Neuronal stem cell (in vitro differentiated cells): ENCODE measurements at regions not wholly inside any gene's neighbourhood (a gene's known extent, or its start where the extent isn't known, plus 50 kb on each side); places are given as distances from the start of the nearest gene placed in this dataset.

Experiments
- DNase-seq: peaks from one replicate; pipeline ENCODE4 v3.0.0-alpha.2; 2013; ENCODE audit warnings: low spot score
- H2AFZ ChIP-seq: one replicate; pipeline ENCODE4 v1.6.1; 2013; ENCODE audit warnings: mild to moderate bottlenecking, low read length, inconsistent platforms
- H2AK5ac ChIP-seq: 2 replicates; pipeline ENCODE4 v1.6.1; 2013; ENCODE audit warnings: low read depth, mild to moderate bottlenecking, inconsistent platforms, low read length, moderate library complexity, mixed read lengths
- H2BK120ac ChIP-seq: 2 replicates; pipeline ENCODE4 v1.6.1; 2013; ENCODE audit warnings: low read depth, mild to moderate bottlenecking, inconsistent platforms, low read length, moderate library complexity, mixed read lengths
- H2BK12ac ChIP-seq: one replicate; pipeline ENCODE4 v1.6.1; 2013; ENCODE audit warnings: low read length, inconsistent platforms
- H2BK15ac ChIP-seq: 2 replicates; pipeline ENCODE4 v1.6.1; 2013; ENCODE audit warnings: mild to moderate bottlenecking, low read length, inconsistent platforms, mixed read lengths
- H2BK5ac ChIP-seq: one replicate; pipeline ENCODE4 v1.6.1; 2013; ENCODE audit warnings: inconsistent platforms, mild to moderate bottlenecking, low read length, moderate library complexity
- H3K14ac ChIP-seq: one replicate; pipeline ENCODE4 v1.6.1; 2013; ENCODE audit warnings: low read length, inconsistent platforms
- H3K18ac ChIP-seq: 2 replicates; pipeline ENCODE4 v1.6.1; 2013; ENCODE audit warnings: low read length, inconsistent platforms
- H3K23ac ChIP-seq: 2 replicates; pipeline ENCODE4 v1.6.1; 2013; ENCODE audit warnings: low read depth, mild to moderate bottlenecking, mixed read lengths, low read length, inconsistent platforms; ENCODE audit not compliant: poor library complexity
- H3K27ac ChIP-seq: replicated peaks from 3 replicates; pipeline ENCODE4 v1.5.1; 2013; ENCODE audit warnings: low read length, inconsistent platforms
- H3K27me3 ChIP-seq, 3 experiments: 2 replicates each; pipeline ENCODE4 v1.6.1; 2013; ENCODE audit warnings: low read length in 3 of 3, mild to moderate bottlenecking in 2 of 3, inconsistent platforms in 1 of 3, low read depth in 1 of 3, mixed read lengths in 1 of 3, moderate library complexity in 1 of 3; ENCODE audit not compliant: control insufficient read depth in 3 of 3, insufficient read depth in 3 of 3
- H3K36me3 ChIP-seq, 2 donors: replicated peaks in 1 of 2; 2 replicates each; pipeline ENCODE4 v1.6.1; 2013; ENCODE audit warnings: low read length in 2 of 2; ENCODE audit not compliant: control insufficient read depth in 2 of 2, insufficient read depth in 2 of 2
- H3K4ac ChIP-seq: 2 replicates; pipeline ENCODE4 v1.6.1; 2013; ENCODE audit warnings: inconsistent platforms, mild to moderate bottlenecking, low read length, moderate library complexity
- H3K4me1 ChIP-seq, 2 donors: 1 replicate in 1 of 2; 2 replicates in 1 of 2; pipeline ENCODE4 v1.6.1; 2013; ENCODE audit warnings: low read length in 2 of 2, low read depth in 1 of 2; ENCODE audit not compliant: control insufficient read depth in 2 of 2, insufficient read depth in 1 of 2
- H3K4me2 ChIP-seq: one replicate; pipeline ENCODE4 v1.6.1; 2013; ENCODE audit warnings: mild to moderate bottlenecking, low read length, inconsistent platforms; ENCODE audit not compliant: insufficient read depth, poor library complexity, severe bottlenecking
- H3K4me3 ChIP-seq, 2 donors: 2 replicates each; pipeline ENCODE4 v1.5.1; 2013; ENCODE audit warnings: low read length in 2 of 2, mild to moderate bottlenecking in 2 of 2, inconsistent platforms in 1 of 2, moderate library complexity in 1 of 2
- H3K79me1 ChIP-seq: one replicate; pipeline ENCODE4 v1.6.1; 2013; ENCODE audit warnings: low read depth, mild to moderate bottlenecking, inconsistent platforms, low read length, moderate library complexity
- H3K9ac ChIP-seq: one replicate; pipeline ENCODE4 v1.6.1; 2013; ENCODE audit warnings: mild to moderate bottlenecking, low read depth, low read length, inconsistent platforms; ENCODE audit not compliant: poor library complexity
- H3K9me3 ChIP-seq, 2 donors: replicated peaks in 1 of 2; 2 replicates each; pipeline versions ENCODE3 to v1.6.1; 2013; ENCODE audit warnings: low read length in 2 of 2, mild to moderate bottlenecking in 2 of 2, inconsistent platforms in 1 of 2, low read depth in 1 of 2, mixed read lengths in 1 of 2, moderate library complexity in 1 of 2; ENCODE audit not compliant: control insufficient read depth in 2 of 2, insufficient read depth in 1 of 2
- H4K8ac ChIP-seq: one replicate; pipeline ENCODE4 v1.6.1; 2013; ENCODE audit warnings: low read depth, mild to moderate bottlenecking, inconsistent platforms, low read length, moderate library complexity
- H4K91ac ChIP-seq: one replicate; pipeline ENCODE4 v1.6.1; 2013; ENCODE audit warnings: low read length, low read depth, mild to moderate bottlenecking, inconsistent platforms; ENCODE audit not compliant: poor library complexity
- WGBS, 2 donors: extraction: QIAGEN DNeasy Blood & Tissue Kit; methylation state at CpG; one replicate each; pipeline ENCODE4 v1.1.7; 2013; ENCODE audit warnings: missing lambda C conversion rate in 2 of 2, mixed read lengths in 1 of 2; ENCODE audit not compliant: insufficient read length in 2 of 2, insufficient replicate concordance in 1 of 2; ENCODE audit errors: extremely low coverage in 2 of 2; 5-methylcytosine and 5-hydroxymethylcytosine counted together

GRCh38 chr12:58648176-58648575, 272.1 kb downstream of the LRIG3 start:
- Histone ChIP-seq H2BK15ac (no peak overlapping the region), H4K91ac (no peak overlapping the region), H3K36me3 (no peaks in the 10 kb centered on the region), H3K79me1 (no peaks in the 10 kb centered on the region), H3K4ac (no peak overlapping the region), H3K9me3 (no peaks in the 10 kb centered on the region), H2BK5ac (no peak overlapping the region), H3K4me1 (no peaks in the 10 kb centered on the region), H2AFZ (no peak overlapping the region), H3K18ac (no peak overlapping the region), H3K27ac (no peak overlapping the region), H3K9ac (no peak overlapping the region), H2BK120ac (no peak overlapping the region), H2BK12ac (no peak overlapping the region), H2AK5ac (no peak overlapping the region), H3K14ac (no peak overlapping the region), H3K4me2 (no peak overlapping the region), H3K23ac (no peak overlapping the region), H3K27me3 (no peaks in the 10 kb centered on the region), H4K8ac (no peak overlapping the region), H3K4me3 (no peak overlapping the region)
- no peak for DNase-seq
- no CpG with 5 or more reads among the region's 4 CpGs for WGBS, 2 donors

DNA sequence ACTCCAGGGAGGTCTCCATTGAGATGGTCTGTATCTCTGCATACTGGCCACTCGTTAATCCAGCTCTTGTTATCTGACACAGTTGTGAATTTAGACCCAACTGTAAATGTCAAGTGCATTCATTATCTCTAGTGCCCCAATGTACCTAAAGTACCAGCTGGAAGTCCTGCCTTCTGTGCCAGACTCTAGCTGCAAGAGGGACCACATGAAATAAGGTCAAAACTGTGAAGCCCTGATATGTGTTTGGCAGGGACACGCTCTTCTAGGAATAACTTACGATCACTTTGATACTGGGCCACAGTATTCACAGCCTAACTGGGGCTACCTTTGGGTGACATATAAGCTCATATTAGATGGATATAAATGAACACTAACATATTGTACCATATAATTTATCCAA, 268.5 kb downstream of the LRIG3 start:
- H3K79me1 ChIP-seq = no peaks in the 10 kb centered on the region
- no CpG with 5 or more reads among the region's 3 CpGs for WGBS, 2 donors
- H3K9me3 ChIP-seq = peaks cover 3% of the 10 kb centered on the region in 2 donors

DNA sequence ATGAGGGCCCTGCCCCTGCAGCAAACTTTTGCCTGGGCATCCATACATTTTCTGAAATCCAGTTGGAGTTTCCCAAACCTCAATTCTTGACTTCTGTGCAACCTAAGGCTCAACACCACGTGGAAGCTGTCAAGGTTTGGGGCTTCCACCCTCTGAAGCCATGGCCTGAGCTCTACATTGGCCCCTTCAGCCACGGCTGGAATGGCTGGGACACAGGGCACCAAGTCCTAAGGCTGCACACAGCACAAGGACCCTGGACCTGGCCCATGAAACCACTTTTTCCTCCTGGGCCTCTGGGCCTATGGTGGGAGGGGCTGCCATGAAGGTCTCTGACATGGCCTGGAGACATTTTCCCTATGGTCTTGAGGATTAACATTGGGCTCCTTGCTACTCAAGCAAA, 266.3 kb downstream of the LRIG3 start:
- H2BK15ac ChIP-seq = no peak overlapping the region
- no peak overlapping the region for H3K4me3 ChIP-seq
- no peak overlapping the region for H2BK5ac ChIP-seq
- no peaks in the 10 kb centered on the region for H3K27me3 ChIP-seq
- H3K4me2 ChIP-seq = no peak overlapping the region
- no peak overlapping the region for H3K4ac ChIP-seq
- H2AFZ ChIP-seq = no peak overlapping the region
- no CpG with 5 or more reads among the region's 2 CpGs for WGBS, 2 donors
- no peak overlapping the region for H2AK5ac ChIP-seq
- no peaks in the 10 kb centered on the region for H3K79me1 ChIP-seq
- no peak overlapping the region for H4K8ac ChIP-seq
- no peak overlapping the region for H3K27ac ChIP-seq
- H4K91ac ChIP-seq = no peak overlapping the region
- H3K9me3 ChIP-seq = peaks cover 3% of the 10 kb centered on the region in 2 donors
- no peak overlapping the region for H3K14ac ChIP-seq
- no peaks in the 10 kb centered on the region for H3K36me3 ChIP-seq
- no peak for DNase-seq
- H3K9ac ChIP-seq = no peak overlapping the region
- H3K18ac ChIP-seq = no peak overlapping the region
- H3K4me1 ChIP-seq = no peaks in the 10 kb centered on the region
- H2BK12ac ChIP-seq = no peak overlapping the region
- H3K23ac ChIP-seq = no peak overlapping the region
- no peak overlapping the region for H2BK120ac ChIP-seq

More for the DNA sequence above, 268.5 kb downstream of the LRIG3 start:
- Histone ChIP-seq H3K14ac (no peak overlapping the region), H2BK15ac (no peak overlapping the region), H3K18ac (no peak overlapping the region), H4K8ac (no peak overlapping the region), H3K27ac (no peak overlapping the region), H2AK5ac (no peak overlapping the region), H3K4me3 (no peak overlapping the region), H3K4ac (no peak overlapping the region), H3K4me1 (no peaks in the 10 kb centered on the region), H2AFZ (no peak overlapping the region), H2BK120ac (no peak overlapping the region), H3K23ac (no peak overlapping the region), H4K91ac (no peak overlapping the region), H2BK12ac (no peak overlapping the region), H3K4me2 (no peak overlapping the region), H3K27me3 (no peaks in the 10 kb centered on the region), H2BK5ac (no peak overlapping the region), H3K36me3 (no peaks in the 10 kb centered on the region), H3K9ac (no peak overlapping the region)
- no peak for DNase-seq

DNA sequence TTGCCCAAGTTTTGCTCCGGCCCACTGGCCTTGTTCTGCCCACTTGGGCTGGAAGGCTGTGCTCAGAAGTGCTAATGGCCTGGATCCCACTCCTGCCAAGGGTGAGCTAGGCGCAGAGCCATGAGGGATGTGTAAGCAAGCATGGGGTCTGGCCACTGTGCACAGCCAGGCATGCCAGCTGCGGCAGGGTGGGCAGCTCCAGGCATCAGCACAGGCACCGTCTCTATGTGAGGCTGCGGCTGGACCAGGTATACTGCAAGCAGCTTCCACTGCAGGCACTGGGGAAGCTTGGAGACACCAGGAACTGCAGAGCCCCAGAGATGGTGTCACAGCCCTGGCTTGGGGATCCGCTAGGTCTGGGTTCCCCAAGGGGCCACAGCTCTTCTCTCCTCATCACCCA, 264.9 kb downstream of the LRIG3 start:
- Histone ChIP-seq H2BK120ac (no peak overlapping the region), H3K9ac (no peak overlapping the region), H3K27ac (no peak overlapping the region), H3K4me1 (no peaks in the 10 kb centered on the region), H4K91ac (no peak overlapping the region), H3K23ac (no peak overlapping the region), H2BK5ac (no peak overlapping the region), H3K4me2 (no peak overlapping the region), H3K36me3 (no peaks in the 10 kb centered on the region), H3K4ac (no peak overlapping the region), H3K79me1 (no peaks in the 10 kb centered on the region), H2AFZ (no peak overlapping the region), H3K14ac (no peak overlapping the region), H3K18ac (no peak overlapping the region), H2BK15ac (no peak overlapping the region), H3K27me3 (no peaks in the 10 kb centered on the region), H2BK12ac (no peak overlapping the region), H3K9me3 (peaks cover 3% of the 10 kb centered on the region in 2 donors), H2AK5ac (no peak overlapping the region), H3K4me3 (no peak overlapping the region), H4K8ac (no peak overlapping the region)
- DNase-seq = no peak
- WGBS, 2 donors = no CpG with 5 or more reads among the region's 6 CpGs
